ENCODE measurements at regions not wholly inside any gene's neighbourhood (a gene's known extent, or its start where the extent isn't known, plus 50 kb on each side); places are given as distances from the start of the nearest gene placed in this dataset.

DNA sequence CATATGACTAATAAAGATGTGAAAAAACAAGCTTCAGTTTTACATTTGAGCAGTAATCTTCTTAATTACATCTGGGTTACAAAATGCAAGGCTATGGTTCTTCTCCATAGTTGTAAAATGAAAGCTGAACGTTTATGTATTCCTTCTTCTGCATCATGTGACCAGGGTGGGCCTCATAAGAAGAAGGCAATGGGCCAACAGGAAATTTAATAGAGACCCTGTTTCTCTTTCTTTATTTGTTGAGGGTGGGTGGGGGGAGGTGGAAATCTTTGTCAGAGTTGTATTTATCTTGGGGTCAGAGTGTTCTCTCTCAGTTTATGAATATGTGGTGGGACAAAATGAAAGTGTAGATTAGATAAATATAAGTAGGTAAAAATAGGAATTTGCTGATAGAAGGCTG lies 418.8 kb downstream of the TLE4 start:
- ChIA-PET POLR2A (ENCODE audit: unreplicated experiment) (no interaction called here), CTCF (no interaction called here)
- no peak overlapping the region for H2AFZ ChIP-seq
- TF ChIP-seq CTCF (conservative IDR thresholded peaks at IDR 0.05) (no peak), EZH2 (IDR thresholded peaks at IDR 0.05; ENCODE audit: low read depth) (no peak)
- H3K4me2 ChIP-seq: no peak overlapping the region
- H3K9me2 ChIP-seq (ENCODE audit: insufficient read depth): no peaks in the 10 kb centered on the region
- no peaks in the 10 kb centered on the region for H3K4me1 ChIP-seq (replicated peaks; ENCODE audit: insufficient read depth)
- H3K79me2 ChIP-seq (ENCODE audit: low read depth): no peaks in the 10 kb centered on the region
- no TSS peak for BruUV-seq (replicated peaks)
- no peaks in the 10 kb centered on the region; the same call in 1 of the 2 replicates for H3K27me3 ChIP-seq (ENCODE audit: insufficient read depth, low read depth)
- no peaks in the 10 kb centered on the region for H3K36me3 ChIP-seq (ENCODE audit: low read depth)
- H4K20me1 ChIP-seq (ENCODE audit: insufficient read depth): no peaks in the 10 kb centered on the region
- H3K9me3 ChIP-seq (ENCODE audit: insufficient read depth, low read depth): no peaks in the 10 kb centered on the region
- no peak overlapping the region for H3K4me3 ChIP-seq
- DNase-seq: no peak
- H3F3A ChIP-seq (ENCODE audit: insufficient read depth, low read depth): no peaks in the 10 kb centered on the region
- H3K27ac ChIP-seq: no peak overlapping the region
- intact Hi-C loops (cut with micrococcal nuclease; ENCODE audit: unreplicated experiment): no loop called here

- Histone ChIP-seq H3K9me3 (ENCODE audit: insufficient read depth, low read depth) (no peaks in the 10 kb centered on the region), H3K9me2 (ENCODE audit: insufficient read depth) (no peaks in the 10 kb centered on the region), H3F3A (ENCODE audit: insufficient read depth, low read depth) (no peaks in the 10 kb centered on the region), H4K20me1 (ENCODE audit: insufficient read depth) (no peaks in the 10 kb centered on the region), H3K27ac (no peak overlapping the region), H3K36me3 (ENCODE audit: low read depth) (no peaks in the 10 kb centered on the region), H3K4me3 (no peak overlapping the region), H3K4me2 (no peak overlapping the region; the same call in 1 of the 2 replicates), H3K27me3 (ENCODE audit: insufficient read depth, low read depth) (peaks cover 3% of the 10 kb centered on the region; the same call in 1 of the 2 replicates), H3K4me1 (replicated peaks; ENCODE audit: insufficient read depth) (no peaks in the 10 kb centered on the region), H2AFZ (no peak overlapping the region), H3K79me2 (ENCODE audit: low read depth) (no peaks in the 10 kb centered on the region)
- ChIA-PET POLR2A (ENCODE audit: unreplicated experiment) (no interaction called here), CTCF (no interaction called here)
- intact Hi-C loops (cut with micrococcal nuclease; ENCODE audit: unreplicated experiment): no loop called here
- no peak for DNase-seq
- TF ChIP-seq EZH2 (IDR thresholded peaks at IDR 0.05; ENCODE audit: low read depth) (no peak), CTCF (conservative IDR thresholded peaks at IDR 0.05) (no peak)
- no TSS peak for BruUV-seq (replicated peaks)
Observed at GRCh38 chr9:79989079-79989478, 417.3 kb downstream of the TLE4 start.

- no peaks in the 10 kb centered on the region for H3F3A ChIP-seq (ENCODE audit: insufficient read depth, low read depth)
- ChIA-PET POLR2A (ENCODE audit: unreplicated experiment) (no interaction called here), CTCF (no interaction called here)
- intact Hi-C loops (cut with micrococcal nuclease; ENCODE audit: unreplicated experiment): no loop called here
- H3K27me3 ChIP-seq (ENCODE audit: insufficient read depth, low read depth): peaks cover 3% of the 10 kb centered on the region; the same call in 1 of the 2 replicates
- BruUV-seq (replicated peaks): no TSS peak
- no peaks in the 10 kb centered on the region for H3K9me3 ChIP-seq (ENCODE audit: insufficient read depth, low read depth)
- H3K4me1 ChIP-seq (replicated peaks; ENCODE audit: insufficient read depth): no peaks in the 10 kb centered on the region
- no peak overlapping the region for H2AFZ ChIP-seq
- H4K20me1 ChIP-seq (ENCODE audit: insufficient read depth): no peaks in the 10 kb centered on the region
- no peak for TF ChIP-seq CTCF (conservative IDR thresholded peaks at IDR 0.05)
- TF ChIP-seq EZH2 (IDR thresholded peaks at IDR 0.05; ENCODE audit: low read depth): no peak
- H3K4me2 ChIP-seq: no peak overlapping the region
- no peak overlapping the region for H3K27ac ChIP-seq
- no peak for DNase-seq
- no peak overlapping the region for H3K4me3 ChIP-seq
- no peaks in the 10 kb centered on the region for H3K36me3 ChIP-seq (ENCODE audit: low read depth)
- no peaks in the 10 kb centered on the region for H3K79me2 ChIP-seq (ENCODE audit: low read depth)
- no peaks in the 10 kb centered on the region for H3K9me2 ChIP-seq (ENCODE audit: insufficient read depth)
Observed at GRCh38 chr9:79988126-79988525, 416.4 kb downstream of the TLE4 start.
